ENCODE measurements at regions not wholly inside any gene's neighbourhood (a gene's known extent, or its start where the extent isn't known, plus 50 kb on each side); places are given as distances from the start of the nearest gene placed in this dataset.

- no peak for DNase-seq
Measured at GRCh38 chr20:22861231-22861980, 173.7 kb upstream of the SSTR4 start.

- no peak for DNase-seq
Measured at GRCh38 chr20:22861990-22862389, 173.1 kb upstream of the SSTR4 start.

DNA sequence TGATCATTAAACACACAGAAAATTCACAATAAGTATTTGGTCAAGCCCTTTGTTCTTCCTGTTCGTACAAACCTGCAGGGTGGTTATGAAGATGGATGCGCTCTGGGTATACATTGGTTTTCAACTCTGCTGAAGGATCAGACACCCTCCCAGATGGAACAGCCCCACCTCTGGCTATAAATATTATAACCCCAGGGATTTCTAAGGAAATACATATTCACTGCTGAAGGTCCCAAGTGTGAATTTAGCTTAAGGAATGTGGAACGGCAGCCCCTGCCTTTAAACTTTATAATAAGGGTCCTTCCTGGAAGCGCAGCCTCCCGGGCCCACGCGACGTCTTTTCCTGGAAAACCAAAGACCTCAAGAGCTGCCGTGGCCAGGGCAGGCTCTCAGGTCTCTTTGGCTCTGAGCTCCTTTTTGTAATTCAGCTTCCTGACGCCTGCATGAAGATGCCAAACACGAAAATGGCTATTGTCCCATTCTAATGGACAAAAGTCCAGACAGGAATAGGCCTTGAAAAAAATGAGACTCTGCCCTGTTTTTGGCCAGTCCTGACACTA lies 172.4 kb upstream of the SSTR4 start:
- no peak for DNase-seq

- no peak for DNase-seq
Measured at GRCh38 chr20:22863826-22864225, 171.3 kb upstream of the SSTR4 start.

- DNase-seq: no peak
Measured at GRCh38 chr20:22866812-22867341, 168.2 kb upstream of the SSTR4 start.

DNA sequence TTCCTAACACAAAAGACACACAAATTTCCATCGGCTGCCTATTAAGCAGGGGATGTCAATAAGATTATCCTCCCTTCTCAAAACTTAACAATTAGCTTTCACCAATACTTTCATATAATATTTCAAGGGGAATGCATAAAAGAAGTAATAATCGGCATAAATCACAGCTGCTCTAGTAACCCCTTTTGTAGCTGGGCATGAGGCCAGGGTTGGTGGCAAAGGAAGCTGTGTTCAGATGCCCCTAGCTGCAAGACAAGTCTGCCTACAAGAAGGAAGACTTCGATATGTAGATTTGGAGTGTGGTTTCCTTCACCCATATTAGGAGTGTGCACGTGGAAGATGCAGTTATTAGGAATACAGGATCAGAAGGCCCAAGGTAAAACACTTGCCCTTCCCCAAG lies 156.9 kb upstream of the SSTR4 start:
- DNase-seq: no peak

- no peak for DNase-seq
Measured at GRCh38 chr20:22880277-22880676, 154.8 kb upstream of the SSTR4 start.

GRCh38 chr20:22887796-22888195 lies 147.3 kb upstream of the SSTR4 start:
- no peak for DNase-seq

DNA sequence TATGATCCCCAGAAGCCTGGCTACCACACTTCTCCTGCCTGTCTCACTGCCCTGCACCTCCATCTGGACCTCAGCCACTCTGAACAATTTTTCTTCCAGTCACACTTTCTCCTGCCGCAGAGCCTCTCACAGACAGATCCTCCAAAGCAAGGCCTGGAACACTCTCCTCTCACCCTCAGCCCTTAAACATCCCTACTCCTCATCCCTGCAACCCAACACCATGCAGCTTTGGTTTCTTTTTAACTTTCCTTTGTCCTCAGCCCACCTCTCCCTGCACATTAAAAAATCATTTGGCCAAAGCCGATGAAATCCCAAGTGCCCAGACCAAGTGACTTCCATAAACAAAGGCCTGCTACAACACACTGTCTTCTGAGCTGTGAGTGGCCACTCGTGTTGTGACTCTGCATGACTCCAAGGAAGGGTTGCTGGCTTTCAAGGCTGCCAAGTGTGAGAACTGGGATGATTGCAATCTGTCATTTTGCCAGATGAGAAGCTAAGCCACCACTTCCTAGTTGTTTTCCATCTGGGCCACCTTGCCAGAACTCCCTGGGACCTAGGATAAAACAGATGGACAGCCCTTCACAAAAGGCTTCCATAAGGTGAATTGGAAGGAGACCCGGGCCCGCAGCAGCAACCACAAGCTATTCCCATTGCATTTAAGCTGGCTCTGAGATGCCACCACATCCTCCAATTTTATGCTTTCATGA lies 144.4 kb upstream of the SSTR4 start:
- DNase-seq: no peak

- no peak for DNase-seq
Measured at GRCh38 chr20:22901164-22901563, 133.9 kb upstream of the SSTR4 start.

DNA sequence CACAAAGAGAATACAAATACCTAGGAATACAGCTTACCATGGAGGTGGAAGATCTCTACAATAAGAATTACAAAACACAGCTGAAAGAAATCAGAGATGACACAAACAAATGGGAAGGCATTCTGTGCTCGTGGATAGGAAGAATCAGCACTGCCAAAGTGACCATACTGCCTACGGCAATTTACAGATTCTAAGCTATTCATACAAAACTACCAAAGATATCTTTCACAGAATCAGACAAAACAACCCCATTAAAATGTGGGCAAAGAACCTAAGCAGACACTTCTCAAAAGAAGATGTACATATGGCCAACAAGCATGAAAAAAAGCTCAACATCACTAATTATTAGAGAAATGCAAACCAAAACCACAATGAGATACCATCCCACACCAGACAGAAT lies 133.2 kb upstream of the SSTR4 start:
- no peak for DNase-seq

DNA sequence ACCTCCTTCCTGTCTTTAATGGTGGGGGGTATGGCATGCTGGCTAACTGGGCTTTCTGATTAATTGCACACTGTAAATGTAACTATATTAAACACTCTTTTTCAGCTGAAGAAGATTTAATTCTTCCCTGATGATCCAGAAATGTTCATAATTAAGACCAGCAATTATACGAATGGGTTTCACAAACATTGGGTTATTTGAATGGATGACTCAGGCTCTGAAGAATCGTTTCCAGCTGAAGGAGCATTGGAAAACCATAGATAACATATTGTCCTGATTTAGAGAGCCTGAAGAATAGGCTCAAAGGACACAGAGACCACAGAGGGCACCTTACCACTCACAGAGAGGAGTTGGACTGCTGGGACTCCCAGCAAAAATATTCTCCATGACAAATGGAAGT lies 130.7 kb upstream of the SSTR4 start:
- no peak for DNase-seq

GRCh38 chr20:22904905-22905304 lies 130.2 kb upstream of the SSTR4 start:
- DNase-seq: no peak

DNA sequence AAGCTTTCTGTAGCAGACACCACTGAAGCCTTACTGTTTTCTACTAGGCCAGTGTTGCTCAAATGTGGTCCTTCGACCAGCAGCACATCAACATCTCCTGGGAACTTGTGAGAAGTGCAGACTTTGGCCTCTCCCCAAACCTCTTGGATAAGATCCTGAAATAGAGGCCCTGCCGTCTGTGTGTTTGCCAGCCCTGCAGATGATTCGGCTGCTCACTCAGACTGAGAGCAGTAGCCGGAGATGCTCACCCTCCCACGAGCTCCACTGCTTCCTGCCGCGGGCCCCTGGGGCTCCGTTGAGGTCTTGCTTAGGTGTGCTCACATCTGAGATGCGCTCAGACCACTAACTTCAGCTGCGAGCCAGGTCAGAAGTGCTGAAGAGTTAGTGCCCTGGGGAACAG lies 129.5 kb upstream of the SSTR4 start:
- no peak for DNase-seq

DNA sequence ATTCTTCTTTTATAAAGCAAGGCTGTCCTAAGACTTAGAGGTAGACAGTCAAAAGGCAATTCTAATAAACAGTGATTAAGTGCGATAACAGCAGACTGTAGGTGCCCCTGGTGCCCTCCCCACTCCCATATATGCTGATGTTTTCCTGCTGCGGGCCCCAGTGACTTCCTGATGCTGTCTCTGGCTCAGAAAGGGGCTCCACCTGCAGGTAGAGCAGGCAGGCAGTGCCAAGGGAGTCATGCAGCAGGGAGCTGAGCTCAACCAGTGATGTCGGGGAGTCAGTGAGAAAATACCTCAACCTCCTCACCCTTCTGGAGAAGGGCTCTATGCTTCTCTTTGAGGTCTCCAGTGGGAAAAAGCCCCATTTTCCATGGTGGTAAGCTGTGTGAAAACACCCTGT lies 126.7 kb upstream of the SSTR4 start:
- DNase-seq: no peak

DNA sequence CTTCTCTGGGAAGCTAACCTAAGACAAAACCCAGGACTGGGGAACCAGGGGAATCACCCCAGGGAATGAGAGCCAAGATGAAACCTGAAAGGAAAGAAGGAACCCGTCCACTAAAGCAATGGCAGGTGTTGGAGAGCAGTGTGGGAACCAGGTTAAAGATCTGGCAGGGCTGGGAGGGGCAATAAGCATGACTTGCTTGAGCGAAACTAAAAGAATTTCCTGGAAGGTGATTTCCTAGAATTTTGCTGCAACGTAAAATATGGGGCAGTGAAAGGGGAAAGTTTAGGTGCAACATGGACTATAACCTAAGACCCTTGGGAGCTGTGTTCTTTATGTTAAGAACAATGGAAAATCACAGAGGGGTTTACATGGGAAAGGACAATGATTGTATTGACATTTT lies 126.2 kb upstream of the SSTR4 start:
- DNase-seq: no peak

DNA sequence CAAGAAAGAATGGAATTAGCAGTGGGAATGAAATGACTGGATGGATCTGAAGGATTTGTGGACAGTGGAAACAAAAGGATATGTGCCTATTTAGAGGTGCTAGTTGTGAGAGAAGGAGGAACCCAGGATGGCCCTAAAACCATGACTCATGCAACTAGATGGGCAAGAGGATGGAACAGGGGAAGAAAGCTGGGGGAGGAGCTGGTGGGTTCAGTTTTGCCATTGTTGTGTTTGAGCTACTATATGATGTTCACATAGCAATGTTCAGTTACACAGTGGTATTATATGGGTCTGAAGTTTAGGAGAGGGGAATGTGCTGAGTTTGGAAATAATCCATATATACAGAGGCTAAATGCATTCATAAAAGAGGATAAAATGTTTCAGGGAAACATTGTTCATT lies 125.7 kb upstream of the SSTR4 start:
- DNase-seq: no peak

DNA sequence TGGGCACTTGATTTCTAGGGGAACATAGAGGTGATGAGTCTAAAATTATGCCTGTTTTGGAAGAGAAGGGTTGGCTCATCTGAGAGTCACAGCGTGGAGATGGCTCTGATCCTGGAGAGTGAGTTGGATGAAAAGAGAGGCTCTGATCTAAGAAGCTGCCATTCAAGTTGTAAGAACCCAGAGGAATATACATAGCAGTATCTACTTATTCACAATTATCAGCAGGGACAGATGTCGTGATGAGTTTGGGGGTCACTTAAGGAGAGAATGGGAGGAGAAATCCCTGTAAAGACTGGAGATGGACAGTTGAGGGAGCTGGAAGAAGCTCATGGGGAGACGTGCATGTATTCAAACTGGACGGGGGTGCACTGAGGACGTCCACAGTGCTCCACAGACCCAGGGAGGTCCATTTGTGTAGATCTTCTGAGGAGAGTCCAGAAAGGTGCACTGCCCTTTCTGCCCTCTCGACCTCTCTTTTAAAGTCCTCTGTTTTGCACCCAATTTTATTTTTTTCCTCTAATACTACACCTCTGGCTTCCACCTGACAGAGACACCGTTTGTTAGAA lies 124.7 kb upstream of the SSTR4 start:
- DNase-seq: no peak

DNA sequence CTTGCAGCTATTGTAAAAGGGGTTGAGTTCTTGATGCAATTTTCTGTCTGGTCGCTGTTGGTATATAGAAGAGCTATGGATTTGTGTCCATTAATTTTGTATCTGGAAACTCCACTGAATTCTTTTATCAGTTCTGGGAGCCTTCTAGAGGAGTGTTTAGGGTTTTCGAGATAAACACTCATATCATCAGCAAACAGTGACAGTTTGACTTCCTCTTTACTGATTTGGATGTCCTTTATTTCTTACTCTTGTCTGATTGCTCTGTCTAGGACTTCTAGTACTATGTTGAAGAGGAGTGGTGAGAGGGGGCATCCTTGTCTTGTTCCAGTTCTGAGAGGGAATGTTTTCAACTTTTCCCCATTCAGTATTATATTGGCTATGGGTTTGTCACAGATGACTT lies 120.8 kb upstream of the SSTR4 start:
- no peak for DNase-seq

DNA sequence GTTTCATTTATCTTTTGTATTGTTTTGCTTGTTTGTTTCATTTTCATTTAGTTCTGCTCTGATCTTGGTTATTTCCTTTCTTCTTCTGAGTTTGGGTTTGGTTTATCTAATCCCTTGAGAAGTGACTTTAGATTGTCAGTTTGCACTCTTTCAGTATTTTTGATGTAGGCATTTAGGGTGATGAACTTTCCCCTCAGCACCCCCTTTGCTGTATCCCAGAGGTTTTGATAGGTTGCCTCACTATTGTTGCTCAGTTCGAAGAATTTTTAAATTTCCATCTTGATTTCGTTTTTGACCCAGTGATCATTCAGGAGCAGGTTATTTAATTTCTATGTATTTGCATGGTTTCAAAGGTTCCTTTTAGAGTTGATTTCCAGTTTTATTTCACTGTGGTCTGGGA lies 119.6 kb upstream of the SSTR4 start:
- DNase-seq: no peak

GRCh38 chr20:22916021-22916842 lies 118.9 kb upstream of the SSTR4 start:
- no peak for DNase-seq

DNA sequence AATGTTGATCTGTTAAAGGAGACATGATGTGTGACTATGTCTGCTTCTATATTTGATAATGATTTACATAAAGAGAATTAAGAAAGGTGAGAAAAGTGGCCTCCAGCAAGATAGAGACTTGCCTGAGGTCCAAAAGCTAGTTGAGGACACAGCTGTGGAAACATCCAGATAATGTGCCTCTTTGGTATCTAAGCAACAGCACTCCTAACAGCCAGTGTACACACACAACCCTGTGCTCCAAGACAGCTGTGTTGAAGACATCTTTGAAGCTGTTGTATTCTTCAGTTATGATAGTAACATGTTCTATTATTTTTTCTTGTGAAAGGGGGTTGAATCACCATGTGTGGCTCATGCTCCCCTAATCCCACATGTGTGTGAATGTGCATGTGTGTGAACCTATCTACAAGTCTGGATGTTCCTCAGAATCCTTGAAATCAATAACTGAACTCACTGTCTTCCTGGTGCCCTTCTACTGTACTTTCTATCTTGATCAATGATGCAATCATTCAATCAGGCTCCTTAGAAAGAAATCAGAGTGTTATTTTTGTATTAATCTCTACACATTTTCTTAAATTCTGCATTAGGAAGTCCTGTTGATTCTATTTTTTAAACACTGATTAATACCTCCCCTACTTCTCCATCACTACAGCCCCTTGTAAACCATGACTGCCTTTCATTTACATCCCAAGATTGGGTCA lies 116.7 kb upstream of the SSTR4 start:
- DNase-seq: no peak

All from right kidney (tissue), 1 donor.